ENCODE measurements at regions not wholly inside any gene's neighbourhood (a gene's known extent, or its start where the extent isn't known, plus 50 kb on each side); places are given as distances from the start of the nearest gene placed in this dataset.

DNA sequence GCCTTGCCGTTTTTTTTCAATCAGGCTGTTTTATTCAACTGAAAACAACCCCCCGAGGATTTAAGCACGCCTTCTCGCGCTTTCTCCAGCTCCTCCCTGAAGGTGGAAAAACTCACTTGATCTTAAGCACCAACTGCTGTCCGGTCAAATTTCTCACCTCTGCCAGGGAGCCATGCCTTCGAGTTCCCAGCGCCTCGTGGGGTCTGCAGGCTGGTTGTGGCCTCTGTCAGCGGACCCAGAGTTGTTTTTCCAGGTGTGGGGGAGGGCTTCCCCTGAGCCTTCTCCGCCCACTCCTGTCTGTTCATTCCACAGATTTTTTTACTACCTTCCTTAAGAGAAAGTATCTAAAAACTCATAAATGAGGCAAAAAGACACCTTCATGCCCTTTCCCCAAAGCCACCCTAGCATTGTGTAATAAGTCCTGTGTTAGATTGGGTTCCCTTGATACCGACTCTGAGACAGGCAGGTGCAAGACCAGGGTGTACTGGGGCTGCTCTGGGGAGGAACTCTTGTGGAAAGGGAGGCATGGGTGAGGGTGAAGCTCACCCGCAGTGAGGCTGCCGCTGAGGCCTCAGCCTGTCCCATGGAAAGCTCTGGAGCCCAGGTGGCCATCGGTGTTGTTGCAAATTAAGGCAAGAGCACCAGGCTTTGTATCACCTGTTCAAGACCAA is 101.6 kb downstream of the AXIN2 start:
- no peak overlapping the region for H3K27ac ChIP-seq (ENCODE audit: low read depth, low read length)
- DNase-seq (ENCODE audit: low read depth in 4 of 6, low spot score in 6 of 6) = no peak
- no peaks in the 10 kb centered on the region for H3K36me3 ChIP-seq (ENCODE audit: control insufficient read depth, insufficient read depth, low read length)
- no peaks in the 10 kb centered on the region for H3K27me3 ChIP-seq (ENCODE audit: control insufficient read depth, insufficient read depth, low read length)
- H3K4me1 ChIP-seq (ENCODE audit: control insufficient read depth, insufficient read depth, low read length) = peaks cover 23% of the 10 kb centered on the region
- WGBS (ENCODE audit: insufficient coverage) = 85% methylated on average over 3 of the region's 15 CpGs
- H3K9me3 ChIP-seq (ENCODE audit: control insufficient read depth, insufficient read depth, low read length) = no peaks in the 10 kb centered on the region
- no peak overlapping the region for H3K4me3 ChIP-seq (ENCODE audit: low read depth, low read length)

DNA sequence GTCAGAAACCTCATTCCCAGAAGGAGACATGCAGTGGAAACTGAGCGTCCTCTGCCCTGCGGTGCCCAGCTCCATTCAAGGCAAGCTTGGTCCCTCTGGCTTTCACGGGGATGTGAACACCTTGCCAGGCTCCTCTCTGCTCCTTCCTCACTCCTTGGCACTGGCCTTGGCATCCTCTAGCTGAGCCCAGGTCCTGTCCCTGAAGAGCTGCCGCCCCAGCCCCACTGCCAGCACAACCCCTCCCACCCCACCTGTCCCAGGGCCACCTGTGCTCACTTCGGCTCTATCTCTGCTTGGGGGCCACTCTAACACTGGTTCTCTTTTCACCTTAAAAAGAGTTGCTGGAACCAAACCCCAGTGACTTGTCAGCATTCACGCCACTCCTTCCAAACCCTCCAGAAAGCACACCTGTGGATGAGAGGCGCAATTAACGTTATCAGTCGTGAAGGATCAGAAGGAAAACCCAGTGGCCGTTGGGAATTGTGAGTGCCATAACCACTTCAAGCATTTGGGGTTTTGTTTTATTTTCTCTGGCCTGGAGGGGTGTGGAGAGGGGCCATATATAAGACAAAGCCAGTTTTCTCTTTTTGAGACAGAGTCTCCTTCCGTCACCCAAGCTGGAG is 103.7 kb downstream of the AXIN2 start:
- no peak overlapping the region for H3K4me3 ChIP-seq (ENCODE audit: low read depth, low read length)
- DNase-seq (ENCODE audit: low read depth in 4 of 6, low spot score in 6 of 6) = no peak
- WGBS (ENCODE audit: insufficient coverage) = 85% methylated on average over 8 of the region's 11 CpGs
- peaks cover 23% of the 10 kb centered on the region for H3K4me1 ChIP-seq (ENCODE audit: control insufficient read depth, insufficient read depth, low read length)
- H3K27me3 ChIP-seq (ENCODE audit: control insufficient read depth, insufficient read depth, low read length) = no peaks in the 10 kb centered on the region
- H3K9me3 ChIP-seq (ENCODE audit: control insufficient read depth, insufficient read depth, low read length) = no peaks in the 10 kb centered on the region
- H3K36me3 ChIP-seq (ENCODE audit: control insufficient read depth, insufficient read depth, low read length) = no peaks in the 10 kb centered on the region
- no peak overlapping the region for H3K27ac ChIP-seq (ENCODE audit: low read depth, low read length)

DNA sequence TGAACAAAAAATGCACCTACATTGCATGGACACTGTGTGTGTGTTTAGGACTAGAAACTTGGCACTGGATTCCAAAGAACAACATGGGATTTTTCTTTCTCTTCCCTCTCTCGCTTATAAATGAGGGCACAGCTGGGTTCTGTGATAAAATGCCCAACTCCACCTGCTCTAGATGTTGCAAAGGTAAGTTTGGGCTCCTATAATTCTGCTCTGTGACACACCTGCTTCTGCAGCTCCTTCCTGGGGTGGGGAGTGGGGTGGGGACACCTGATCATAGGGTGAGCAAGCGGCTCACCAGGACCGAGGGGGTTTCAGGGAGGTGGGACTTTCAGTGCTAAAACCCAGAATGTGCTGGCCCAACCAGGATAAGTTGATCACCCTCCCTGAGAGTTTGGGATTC is 104.3 kb downstream of the AXIN2 start:
- no peak for DNase-seq (ENCODE audit: low read depth in 4 of 6, low spot score in 6 of 6)
- WGBS (ENCODE audit: insufficient coverage) = 83% methylated on average over 2 of the region's 3 CpGs
- H3K4me1 ChIP-seq (ENCODE audit: control insufficient read depth, insufficient read depth, low read length) = peaks cover 23% of the 10 kb centered on the region
- no peak overlapping the region for H3K27ac ChIP-seq (ENCODE audit: low read depth, low read length)
- H3K4me3 ChIP-seq (ENCODE audit: low read depth, low read length) = no peak overlapping the region
- H3K27me3 ChIP-seq (ENCODE audit: control insufficient read depth, insufficient read depth, low read length) = no peaks in the 10 kb centered on the region
- H3K36me3 ChIP-seq (ENCODE audit: control insufficient read depth, insufficient read depth, low read length) = no peaks in the 10 kb centered on the region
- no peaks in the 10 kb centered on the region for H3K9me3 ChIP-seq (ENCODE audit: control insufficient read depth, insufficient read depth, low read length)

DNA sequence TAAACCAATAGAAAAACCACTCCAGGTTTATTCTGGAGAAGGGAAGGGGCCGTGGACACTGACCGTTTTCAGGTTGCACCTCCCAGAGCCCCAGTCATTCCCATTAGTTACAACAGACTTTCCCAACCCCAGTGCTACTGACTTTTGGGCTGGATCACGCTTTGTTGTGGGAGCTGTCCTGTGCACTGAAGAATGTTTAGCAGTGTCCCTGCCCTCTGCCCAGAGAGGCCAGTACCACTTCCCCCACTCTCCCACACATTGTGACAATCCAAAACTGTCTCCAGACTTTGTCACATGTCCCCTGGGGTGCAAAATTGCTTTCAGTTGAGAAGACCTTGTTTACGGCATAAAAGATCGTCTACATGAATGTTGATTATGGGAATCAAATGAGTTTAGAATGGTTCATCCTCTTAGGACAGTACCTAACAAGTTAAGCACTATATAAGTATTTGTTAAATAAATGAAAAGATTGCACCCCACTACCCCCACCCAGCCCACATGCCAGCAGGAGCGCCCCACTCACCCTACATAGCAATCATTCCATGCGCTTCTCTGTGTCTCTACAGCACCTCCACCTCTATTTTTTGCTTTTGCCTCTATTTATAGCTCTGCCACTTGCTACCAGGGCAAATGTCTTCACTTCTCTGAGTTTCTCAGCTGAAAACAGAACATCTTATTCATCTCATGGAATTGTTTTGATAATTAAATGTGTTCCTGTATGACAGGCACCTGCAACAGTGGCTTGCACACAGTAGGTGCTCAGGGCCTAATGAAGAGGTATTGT is 104.9 kb downstream of the AXIN2 start:
- Histone ChIP-seq H3K9me3 (ENCODE audit: control insufficient read depth, insufficient read depth, low read length) (no peaks in the 10 kb centered on the region), H3K27me3 (ENCODE audit: control insufficient read depth, insufficient read depth, low read length) (no peaks in the 10 kb centered on the region), H3K36me3 (ENCODE audit: control insufficient read depth, insufficient read depth, low read length) (no peaks in the 10 kb centered on the region), H3K4me1 (ENCODE audit: control insufficient read depth, insufficient read depth, low read length) (peaks cover 23% of the 10 kb centered on the region), H3K4me3 (ENCODE audit: low read depth, low read length) (no peak overlapping the region), H3K27ac (ENCODE audit: low read depth, low read length) (peak overlapping the region; percentile 10)
- 79% methylated on average over 3 of the region's 7 CpGs for WGBS (ENCODE audit: insufficient coverage)
- DNase-seq (ENCODE audit: low read depth in 4 of 6, low spot score in 6 of 6) = no peak

DNA sequence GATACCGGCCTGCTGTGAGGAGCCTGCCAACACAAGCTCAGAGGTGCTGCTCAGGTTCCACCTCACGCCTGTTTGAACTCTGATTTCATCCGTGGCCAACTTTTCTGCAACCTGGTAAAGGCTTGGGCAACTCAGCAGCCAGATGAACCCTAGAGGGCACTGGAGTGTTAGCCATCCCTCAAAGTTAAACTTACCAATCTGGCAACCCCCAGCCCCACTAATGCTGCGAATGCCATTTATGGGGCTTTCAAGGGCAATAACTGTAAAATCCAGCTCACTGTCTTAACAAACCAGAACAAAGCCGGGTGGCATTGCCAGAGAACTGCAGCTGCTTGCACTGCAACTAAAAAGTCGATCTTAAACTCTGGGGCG is 105.5 kb downstream of the AXIN2 start:
- Histone ChIP-seq H3K4me3 (ENCODE audit: low read depth, low read length) (no peak overlapping the region), H3K27me3 (ENCODE audit: control insufficient read depth, insufficient read depth, low read length) (no peaks in the 10 kb centered on the region), H3K9me3 (ENCODE audit: control insufficient read depth, insufficient read depth, low read length) (no peaks in the 10 kb centered on the region), H3K36me3 (ENCODE audit: control insufficient read depth, insufficient read depth, low read length) (no peaks in the 10 kb centered on the region), H3K4me1 (ENCODE audit: control insufficient read depth, insufficient read depth, low read length) (peaks cover 23% of the 10 kb centered on the region), H3K27ac (ENCODE audit: low read depth, low read length) (peak overlapping the region; percentile 10)
- peak; percentile 12 to 82 (median 38) for DNase-seq (ENCODE audit: low read depth in 4 of 6, low spot score in 6 of 6)
- WGBS (ENCODE audit: insufficient coverage) = 15% methylated on average over 5 of the region's 7 CpGs

DNA sequence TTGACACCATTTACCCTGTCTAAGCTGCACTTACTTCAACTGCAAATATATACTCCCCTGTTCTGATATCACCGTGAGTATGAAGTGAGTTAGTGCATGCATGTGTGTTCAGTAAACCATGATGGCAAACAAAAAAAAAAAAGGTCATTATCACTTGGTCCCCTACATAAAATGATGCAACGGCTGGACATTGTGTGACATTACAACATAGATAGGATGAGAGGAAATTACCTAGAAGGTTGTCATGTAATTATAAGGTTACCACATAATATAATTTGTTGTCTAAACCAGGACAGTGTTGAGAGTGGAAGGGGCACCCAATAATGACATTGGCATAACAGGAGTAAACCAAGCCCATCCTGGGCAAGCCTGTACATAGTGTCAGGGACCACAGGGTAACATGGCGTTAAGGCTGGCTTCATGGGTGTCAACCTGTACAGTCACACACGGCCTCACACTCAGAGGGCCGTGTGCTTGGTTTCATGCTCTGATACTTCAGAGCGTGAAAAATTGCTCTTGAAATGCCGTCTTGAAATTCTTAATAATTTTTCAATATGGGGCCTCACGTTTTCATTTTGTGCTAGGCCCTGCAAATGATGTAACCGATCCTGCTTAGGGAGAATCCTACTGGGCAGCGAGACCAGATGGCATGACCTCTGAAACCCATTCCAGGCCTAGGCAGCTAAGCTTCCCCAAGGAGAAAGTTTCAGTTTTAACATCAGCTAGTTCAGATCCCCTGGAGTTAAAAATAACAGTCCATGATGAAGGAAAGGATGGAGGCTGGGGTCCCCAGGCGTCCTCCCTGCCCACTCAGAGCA is 106.1 kb downstream of the AXIN2 start:
- Histone ChIP-seq H3K4me1 (ENCODE audit: control insufficient read depth, insufficient read depth, low read length) (peaks cover 23% of the 10 kb centered on the region), H3K27me3 (ENCODE audit: control insufficient read depth, insufficient read depth, low read length) (no peaks in the 10 kb centered on the region), H3K9me3 (ENCODE audit: control insufficient read depth, insufficient read depth, low read length) (no peaks in the 10 kb centered on the region), H3K27ac (ENCODE audit: low read depth, low read length) (no peak overlapping the region), H3K4me3 (ENCODE audit: low read depth, low read length) (no peak overlapping the region), H3K36me3 (ENCODE audit: control insufficient read depth, insufficient read depth, low read length) (no peaks in the 10 kb centered on the region)
- no peak for DNase-seq (ENCODE audit: low read depth in 4 of 6, low spot score in 6 of 6)
- WGBS (ENCODE audit: insufficient coverage) = 78% methylated on average over 9 of the region's 11 CpGs

DNA sequence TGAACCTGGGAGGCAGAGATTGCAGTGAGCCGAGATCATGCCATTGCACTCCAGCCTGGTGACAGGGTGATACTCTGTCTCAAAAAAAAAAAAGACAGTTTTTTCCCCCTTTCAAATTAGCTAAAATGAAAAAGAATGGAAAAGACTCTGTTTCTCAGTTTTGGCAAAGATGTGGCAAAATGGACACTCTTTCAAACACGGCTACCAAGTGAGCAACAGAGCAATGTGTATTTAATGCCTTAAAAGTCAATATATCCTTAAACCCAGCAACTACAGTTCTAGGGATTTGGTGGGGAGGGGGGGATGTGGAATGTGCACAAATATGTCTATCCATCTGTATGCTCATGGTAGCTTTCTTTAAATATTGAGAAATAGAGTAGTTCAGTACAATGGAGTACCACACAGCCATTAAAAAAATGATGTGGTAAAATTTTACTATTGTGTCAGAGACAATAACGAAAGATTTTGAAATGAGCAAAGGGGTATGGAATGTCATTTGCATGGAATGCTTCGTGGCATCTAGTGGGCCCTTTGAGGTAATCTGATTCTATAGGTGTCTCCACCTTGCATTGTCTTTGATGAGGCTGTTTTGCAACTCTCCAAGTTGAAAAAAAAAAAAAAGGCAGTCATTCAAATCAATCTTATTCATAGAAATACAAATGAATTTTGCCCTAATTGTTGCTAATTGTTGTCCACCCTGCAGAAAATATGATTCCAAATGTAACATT is 108.1 kb downstream of the AXIN2 start:
- no peak overlapping the region for H3K4me3 ChIP-seq (ENCODE audit: low read depth, low read length)
- 93% methylated on average over 2 of the region's 4 CpGs for WGBS (ENCODE audit: insufficient coverage)
- H3K36me3 ChIP-seq (ENCODE audit: control insufficient read depth, insufficient read depth, low read length) = no peaks in the 10 kb centered on the region
- H3K27me3 ChIP-seq (ENCODE audit: control insufficient read depth, insufficient read depth, low read length) = no peaks in the 10 kb centered on the region
- H3K9me3 ChIP-seq (ENCODE audit: control insufficient read depth, insufficient read depth, low read length) = no peaks in the 10 kb centered on the region
- no peak overlapping the region for H3K27ac ChIP-seq (ENCODE audit: low read depth, low read length)
- DNase-seq (ENCODE audit: low read depth in 4 of 6, low spot score in 6 of 6) = no peak
- H3K4me1 ChIP-seq (ENCODE audit: control insufficient read depth, insufficient read depth, low read length) = peaks cover 18% of the 10 kb centered on the region

DNA sequence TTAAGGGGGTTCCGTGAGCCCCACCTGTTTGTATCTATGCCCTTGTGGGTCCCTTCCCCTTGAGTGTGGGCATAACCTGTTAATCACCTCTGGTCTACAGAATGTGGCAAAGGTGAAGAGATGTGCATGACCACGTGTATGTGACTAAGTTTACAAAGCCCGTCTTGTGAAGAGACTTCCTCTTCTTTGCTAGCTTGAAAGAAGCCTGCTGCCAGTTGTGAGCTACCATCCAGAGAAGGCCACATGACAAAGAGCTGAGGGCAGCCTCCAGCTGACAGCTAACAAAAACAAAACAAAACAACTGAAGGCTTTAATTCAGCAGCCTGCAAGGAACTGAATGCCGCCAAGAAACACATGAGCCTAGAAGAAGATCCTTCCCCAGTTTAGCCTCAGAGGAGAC is 112.0 kb downstream of the AXIN2 start:
- WGBS (ENCODE audit: insufficient coverage) = 57% methylated on average over 4 of the region's 4 CpGs
- Histone ChIP-seq H3K36me3 (ENCODE audit: control insufficient read depth, insufficient read depth, low read length) (no peaks in the 10 kb centered on the region), H3K4me1 (ENCODE audit: control insufficient read depth, insufficient read depth, low read length) (no peaks in the 10 kb centered on the region), H3K27ac (ENCODE audit: low read depth, low read length) (no peak overlapping the region), H3K4me3 (ENCODE audit: low read depth, low read length) (no peak overlapping the region), H3K9me3 (ENCODE audit: control insufficient read depth, insufficient read depth, low read length) (no peaks in the 10 kb centered on the region), H3K27me3 (ENCODE audit: control insufficient read depth, insufficient read depth, low read length) (no peaks in the 10 kb centered on the region)
- no peak for DNase-seq (ENCODE audit: low read depth in 4 of 6, low spot score in 6 of 6)

DNA sequence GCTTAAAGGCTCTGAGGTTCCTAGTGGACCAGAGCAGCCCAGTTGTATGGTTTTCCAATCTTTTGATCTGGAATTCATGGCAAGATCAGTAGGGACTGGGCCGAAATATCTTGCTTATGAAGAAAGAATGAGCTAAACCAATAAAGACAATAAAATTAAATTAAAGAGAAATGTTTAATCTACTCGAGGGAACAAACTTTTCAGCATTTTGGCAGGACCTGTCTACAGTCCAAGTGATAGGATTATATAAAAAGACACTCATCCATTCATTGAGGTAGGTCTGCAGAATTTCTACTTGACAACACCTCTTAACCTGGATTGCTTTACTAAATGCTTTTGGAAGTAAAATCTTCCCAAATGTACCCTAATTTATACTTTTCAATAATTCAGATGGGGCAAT is 113.6 kb downstream of the AXIN2 start:
- no CpG with 5 or more reads among the region's 2 CpGs for WGBS (ENCODE audit: insufficient coverage)

More for the DNA sequence above, 113.6 kb downstream of the AXIN2 start:
- no peak for DNase-seq (ENCODE audit: low read depth in 4 of 6, low spot score in 6 of 6)
- no peaks in the 10 kb centered on the region for H3K9me3 ChIP-seq (ENCODE audit: control insufficient read depth, insufficient read depth, low read length)
- H3K36me3 ChIP-seq (ENCODE audit: control insufficient read depth, insufficient read depth, low read length) = no peaks in the 10 kb centered on the region
- H3K4me1 ChIP-seq (ENCODE audit: control insufficient read depth, insufficient read depth, low read length) = no peaks in the 10 kb centered on the region
- H3K27ac ChIP-seq (ENCODE audit: low read depth, low read length) = no peak overlapping the region
- no peaks in the 10 kb centered on the region for H3K27me3 ChIP-seq (ENCODE audit: control insufficient read depth, insufficient read depth, low read length)
- no peak overlapping the region for H3K4me3 ChIP-seq (ENCODE audit: low read depth, low read length)

Data from spinal cord (tissue), 9 donors.